Sigmoid colon (tissue), 6 donors: ENCODE measurements at regions not wholly inside any gene's neighbourhood (a gene's known extent, or its start where the extent isn't known, plus 50 kb on each side); places are given as distances from the start of the nearest gene placed in this dataset.

Experiments used
- DNase-seq: peaks from one replicate; pipeline ENCODE4 v3.0.0-alpha.2; 2019
- H3K27ac ChIP-seq, 4 donors: fragments of 200-600 bp; sonication (generic); one replicate each; pipeline ENCODE4 v1.5.1; 2016 to 2019; ENCODE audit warnings: mild to moderate bottlenecking in 1 of 4
- H3K27me3 ChIP-seq, 3 donors: fragments of 200-600 bp; sonication (generic); one replicate each; pipeline ENCODE4 v1.5.1; 2019; ENCODE audit warnings: mild to moderate bottlenecking in 1 of 3
- H3K36me3 ChIP-seq, 4 donors: fragments of 200-600 bp; sonication (generic); one replicate each; pipeline ENCODE4 v1.5.1; 2016 to 2019
- H3K4me1 ChIP-seq, 4 donors: fragments of 200-600 bp; sonication (generic); one replicate each; pipeline ENCODE4 v1.5.1; 2017 to 2019
- H3K4me3 ChIP-seq, 4 donors: fragments of 200-600 bp; sonication (generic); one replicate each; pipeline ENCODE4 v1.5.1; 2017 to 2019; ENCODE audit warnings: mild to moderate bottlenecking in 2 of 4, moderate library complexity in 1 of 4
- H3K9me3 ChIP-seq, 4 donors: fragments of 200-600 bp in 3 of 4; sonication (generic) in 3 of 4; one replicate each; pipeline versions ENCODE4 v1.5.1 to v1.6.1; 2013 to 2019
- EP300 ChIP-seq, 4 donors: sonication (generic); formaldehyde crosslinking; IDR thresholded peaks; one replicate each; pipeline ENCODE4 v1.6.1; 2017; ENCODE audit warnings: antibody characterized with exemption in 4 of 4
- POLR2A ChIP-seq, 2 donors: fragments of 450-650 bp; IDR thresholded peaks; one replicate each; pipeline ENCODE4 v1.6.1; 2016; ENCODE audit warnings: antibody characterized with exemption in 2 of 2, mild to moderate bottlenecking in 2 of 2, moderate library complexity in 2 of 2
- POLR2AphosphoS5 ChIP-seq, 4 donors: sonication (generic); formaldehyde crosslinking; IDR thresholded peaks; one replicate each; pipeline ENCODE4 v1.6.1; 2017; ENCODE audit warnings: antibody characterized with exemption in 4 of 4
- WGBS, 2 donors: extraction: QIAGEN DNeasy Blood & Tissue Kit; methylation state at CpG; one replicate each; pipeline ENCODE4 v1.1.7; 2013; 5-methylcytosine and 5-hydroxymethylcytosine counted together
- intact Hi-C: fragments of 100-400 bp; cut with DNase I; formaldehyde crosslinking; loops from one replicate; pipeline ENCODE4 v1.15.1; 2023
- TF ChIP-seq, protein P1 (sequence below), 4 experiments: fragments of 450-650 bp in 3 of 4; fragments of 200-600 bp in 1 of 4; IDR thresholded peaks; one replicate each; pipeline ENCODE4 v1.5.1; 2016 to 2019; ENCODE audit warnings: antibody characterized with exemption in 4 of 4, mild to moderate bottlenecking in 3 of 4, moderate library complexity in 2 of 4
- donor health status: healthy with polysubstance abuse.
- donor health status: healthy.

DNA sequence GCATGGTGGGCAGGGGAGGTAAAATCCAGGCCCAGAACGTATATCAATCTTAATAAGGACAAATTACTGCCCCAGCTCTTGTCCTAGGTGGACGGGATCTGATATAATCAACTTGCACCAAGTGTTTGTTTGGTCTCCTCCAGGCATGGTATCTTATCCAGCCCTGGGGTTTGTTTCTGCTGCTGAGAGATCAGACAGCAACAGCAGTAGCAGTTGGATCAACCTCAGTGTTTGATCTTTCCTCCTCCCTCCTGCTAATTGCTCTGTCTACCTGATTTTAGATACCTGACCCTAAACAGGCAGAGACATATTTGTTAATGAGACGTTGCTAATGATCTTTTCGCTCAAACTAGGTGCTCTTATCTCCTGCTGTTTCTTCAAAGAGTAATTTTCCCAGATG lies 100.4 kb upstream of the BACH2 start:
- no peaks in the 10 kb centered on the region for H3K4me1 ChIP-seq
- H3K9me3 ChIP-seq: no peaks in the 10 kb centered on the region
- no peak overlapping the region for H3K4me3 ChIP-seq
- 53 to 77% methylated on average over 4 of the region's 4 CpGs for WGBS, 2 donors
- no peak for DNase-seq
- no peak overlapping the region for H3K27ac ChIP-seq
- H3K27me3 ChIP-seq: no peaks in the 10 kb centered on the region
- intact Hi-C loops: no loop called here
- no peaks in the 10 kb centered on the region for H3K36me3 ChIP-seq
- TF ChIP-seq, protein P1, sequence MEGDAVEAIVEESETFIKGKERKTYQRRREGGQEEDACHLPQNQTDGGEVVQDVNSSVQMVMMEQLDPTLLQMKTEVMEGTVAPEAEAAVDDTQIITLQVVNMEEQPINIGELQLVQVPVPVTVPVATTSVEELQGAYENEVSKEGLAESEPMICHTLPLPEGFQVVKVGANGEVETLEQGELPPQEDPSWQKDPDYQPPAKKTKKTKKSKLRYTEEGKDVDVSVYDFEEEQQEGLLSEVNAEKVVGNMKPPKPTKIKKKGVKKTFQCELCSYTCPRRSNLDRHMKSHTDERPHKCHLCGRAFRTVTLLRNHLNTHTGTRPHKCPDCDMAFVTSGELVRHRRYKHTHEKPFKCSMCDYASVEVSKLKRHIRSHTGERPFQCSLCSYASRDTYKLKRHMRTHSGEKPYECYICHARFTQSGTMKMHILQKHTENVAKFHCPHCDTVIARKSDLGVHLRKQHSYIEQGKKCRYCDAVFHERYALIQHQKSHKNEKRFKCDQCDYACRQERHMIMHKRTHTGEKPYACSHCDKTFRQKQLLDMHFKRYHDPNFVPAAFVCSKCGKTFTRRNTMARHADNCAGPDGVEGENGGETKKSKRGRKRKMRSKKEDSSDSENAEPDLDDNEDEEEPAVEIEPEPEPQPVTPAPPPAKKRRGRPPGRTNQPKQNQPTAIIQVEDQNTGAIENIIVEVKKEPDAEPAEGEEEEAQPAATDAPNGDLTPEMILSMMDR (IDR thresholded peaks at IDR 0.05): no peak
- TF ChIP-seq POLR2A (IDR thresholded peaks at IDR 0.05) (no peak), POLR2AphosphoS5 (IDR thresholded peaks at IDR 0.05) (no peak), EP300 (IDR thresholded peaks at IDR 0.05) (no peak)

DNA sequence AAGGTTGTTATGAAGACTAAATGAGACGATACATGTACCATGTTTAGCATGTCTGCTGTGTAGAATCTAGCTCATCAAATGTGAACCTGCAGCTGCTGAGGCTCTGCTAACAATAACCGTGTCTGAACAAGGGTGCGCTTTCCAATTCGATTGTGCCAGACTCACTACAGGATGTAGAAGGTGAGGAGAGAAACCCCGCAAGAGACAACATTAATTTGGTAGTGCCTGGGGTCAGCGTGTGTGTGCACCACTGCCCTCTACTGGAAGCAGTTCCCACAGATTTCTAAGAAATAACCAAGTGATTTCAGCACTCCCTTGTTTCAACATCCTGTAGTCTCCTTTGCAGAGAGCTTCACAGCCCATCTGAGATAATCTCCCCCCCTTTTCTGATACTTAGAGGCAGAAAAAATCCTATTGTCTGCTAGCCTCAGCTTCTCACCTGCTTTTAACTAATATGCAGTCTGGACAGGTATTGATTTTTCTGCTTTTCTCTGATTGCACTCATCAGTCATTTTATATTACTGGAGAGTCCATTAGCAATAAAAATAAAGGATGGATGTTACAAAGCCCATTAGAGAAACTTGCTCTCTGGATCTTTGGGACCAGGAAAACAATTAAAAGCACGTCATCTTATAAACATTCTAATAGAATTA lies 96.7 kb upstream of the BACH2 start:
- intact Hi-C loops: loop anchor here (1.0 to 5.0 kb wide), 4 partner anchors 85 to 453 kb away; no protein-coding TSS in a partner anchor
- Histone ChIP-seq H3K9me3 (no peaks in the 10 kb centered on the region), H3K4me3 (no peak overlapping the region), H3K27ac (no peak overlapping the region), H3K4me1 (no peaks in the 10 kb centered on the region), H3K27me3 (no peaks in the 10 kb centered on the region), H3K36me3 (no peaks in the 10 kb centered on the region)
- DNase-seq: peak; percentile 71
- 31 to 35% methylated on average over 7 of the region's 7 CpGs for WGBS, 2 donors
- TF ChIP-seq POLR2AphosphoS5 (IDR thresholded peaks at IDR 0.05) (no peak), POLR2A (IDR thresholded peaks at IDR 0.05) (no peak), EP300 (IDR thresholded peaks at IDR 0.05) (no peak)
- TF ChIP-seq, protein P1 (IDR thresholded peaks at IDR 0.05): peak; percentile 45 to 79 (median 59)

DNA sequence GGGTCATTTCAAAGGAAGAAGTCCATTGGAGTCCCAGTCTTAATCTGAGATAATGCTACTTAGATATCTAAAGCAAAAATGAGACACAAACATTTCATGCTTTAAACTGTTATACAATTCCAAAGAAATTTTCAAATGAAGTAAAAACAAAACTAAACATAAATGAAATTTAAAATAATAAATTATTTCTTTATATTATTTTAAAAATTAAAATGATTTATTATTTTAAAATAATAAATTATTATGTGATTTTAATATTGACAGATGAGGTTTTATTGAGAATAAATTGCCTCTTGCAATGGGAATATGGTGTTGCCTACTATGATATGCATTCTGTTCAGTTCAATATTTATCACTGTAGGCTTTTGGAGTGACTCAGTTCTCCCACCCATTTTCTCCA lies 93.7 kb upstream of the BACH2 start:
- no peak for DNase-seq
- Histone ChIP-seq H3K4me3 (no peak overlapping the region), H3K27me3 (no peaks in the 10 kb centered on the region), H3K9me3 (no peaks in the 10 kb centered on the region), H3K27ac (no peak overlapping the region), H3K4me1 (no peaks in the 10 kb centered on the region), H3K36me3 (no peaks in the 10 kb centered on the region)
- intact Hi-C loops: loop anchor here (5.0 kb wide), 1 partner anchor 98 kb away; no protein-coding TSS in a partner anchor
- TF ChIP-seq, protein P1 (IDR thresholded peaks at IDR 0.05): no peak
- TF ChIP-seq POLR2A (IDR thresholded peaks at IDR 0.05): no peak
- TF ChIP-seq EP300 (IDR thresholded peaks at IDR 0.05): no peak
- no peak for TF ChIP-seq POLR2AphosphoS5 (IDR thresholded peaks at IDR 0.05)

GRCh38 chr6:90388395-90388794 lies 91.8 kb upstream of the BACH2 start:
- intact Hi-C loops: no loop called here

More at GRCh38 chr6:90388395-90388794, 91.8 kb upstream of the BACH2 start:
- H3K27me3 ChIP-seq: no peaks in the 10 kb centered on the region
- TF ChIP-seq POLR2AphosphoS5 (IDR thresholded peaks at IDR 0.05) (no peak), POLR2A (IDR thresholded peaks at IDR 0.05) (no peak), EP300 (IDR thresholded peaks at IDR 0.05) (no peak)
- TF ChIP-seq, protein P1 (IDR thresholded peaks at IDR 0.05): no peak
- WGBS, 2 donors: 79 to 86% methylated on average over 5 of the region's 5 CpGs
- no peak overlapping the region for H3K4me3 ChIP-seq
- H3K27ac ChIP-seq: no peak overlapping the region
- no peak for DNase-seq
- H3K36me3 ChIP-seq: no peaks in the 10 kb centered on the region
- no peaks in the 10 kb centered on the region for H3K4me1 ChIP-seq
- no peaks in the 10 kb centered on the region for H3K9me3 ChIP-seq
